Choroid plexus epithelial cell (primary cell): ENCODE measurements at regions not wholly inside any gene's neighbourhood (a gene's known extent, or its start where the extent isn't known, plus 50 kb on each side); places are given as distances from the start of the nearest gene placed in this dataset.

Experiments used
- DNase-seq: peaks from one replicate; pipeline ENCODE4 v3.0.0-alpha.2; 2010; ENCODE audit warnings: low read depth
- H3K4me3 ChIP-seq: 2 replicates; pipeline ENCODE4 v1.5.1; 2011; ENCODE audit warnings: low read depth, mild to moderate bottlenecking, control low read depth, low read length, moderate library complexity
- CTCF ChIP-seq: conservative IDR thresholded peaks from 2 replicates; pipeline ENCODE4 v1.5.1; 2011; ENCODE audit warnings: low read depth, mild to moderate bottlenecking, control low read depth, inconsistent platforms, low read length, moderate library complexity

GRCh38 chr6:137358273-137358672, 135.9 kb downstream of the OLIG3 start:
- no peak overlapping the region for H3K4me3 ChIP-seq
- no peak for DNase-seq
- TF ChIP-seq CTCF = no peak

GRCh38 chr6:137357948-137358266, 136.3 kb downstream of the OLIG3 start:
- no peak overlapping the region for H3K4me3 ChIP-seq
- no peak for TF ChIP-seq CTCF
- DNase-seq = no peak

GRCh38 chr6:137357263-137357947, 136.8 kb downstream of the OLIG3 start:
- H3K4me3 ChIP-seq = no peak overlapping the region
- TF ChIP-seq CTCF = no peak
- DNase-seq = no peak

- H3K4me3 ChIP-seq = no peak overlapping the region
- DNase-seq = no peak
- no peak for TF ChIP-seq CTCF
Observed at GRCh38 chr6:137353842-137354397, 134.7 kb upstream of the IFNGR1 start.

- TF ChIP-seq CTCF = no peak
- DNase-seq = peak; percentile 58
- no peak overlapping the region for H3K4me3 ChIP-seq
Observed at GRCh38 chr6:137353346-137353745, 134.2 kb upstream of the IFNGR1 start.

GRCh38 chr6:137352859-137353258, 133.7 kb upstream of the IFNGR1 start:
- TF ChIP-seq CTCF = no peak
- peak; percentile 73 for DNase-seq

GRCh38 chr6:137351890-137352289, 132.7 kb upstream of the IFNGR1 start:
- DNase-seq = peak; percentile 92
- no peak for TF ChIP-seq CTCF
- no peak overlapping the region for H3K4me3 ChIP-seq

More at GRCh38 chr6:137352859-137353258, 133.7 kb upstream of the IFNGR1 start:
- H3K4me3 ChIP-seq = no peak overlapping the region
